ENCODE measurements at regions not wholly inside any gene's neighbourhood (a gene's known extent, or its start where the extent isn't known, plus 50 kb on each side); places are given as distances from the start of the nearest gene placed in this dataset.

- H3K4me1 ChIP-seq (ENCODE audit: insufficient read depth): peaks cover 5% of the 10 kb centered on the region
- H3K36me3 ChIP-seq: no peaks in the 10 kb centered on the region
- TF ChIP-seq POLR2A (IDR thresholded peaks at IDR 0.05): no peak
- no peak for TF ChIP-seq CTCF (IDR thresholded peaks at IDR 0.05)
- no peak for TF ChIP-seq EP300 (IDR thresholded peaks at IDR 0.05)
- 32 to 59% (median 58%) methylated on average over 8 of the region's 8 CpGs for WGBS, 3 donors
- H3K9me3 ChIP-seq: no peaks in the 10 kb centered on the region
- intact Hi-C loops (cut with DNase I): no loop called here
- peak in 1 of 5 donors; percentile 32 for DNase-seq
- no peak overlapping the region for H3K4me3 ChIP-seq
- H3K27me3 ChIP-seq: no peaks in the 10 kb centered on the region
- no peak overlapping the region for H3K27ac ChIP-seq
Observed at GRCh38 chr2:223416815-223417610, 185.1 kb downstream of the SCG2 start.

- H3K36me3 ChIP-seq: no peaks in the 10 kb centered on the region
- intact Hi-C loops (cut with DNase I): no loop called here
- WGBS, 3 donors: 14 to 15% (median 15%) methylated on average over 6 of the region's 6 CpGs
- no peak overlapping the region for H3K27ac ChIP-seq
- DNase-seq: peak in 1 of 5 donors; percentile 28
- no peak for TF ChIP-seq CTCF (IDR thresholded peaks at IDR 0.05)
- no peak for TF ChIP-seq EP300 (IDR thresholded peaks at IDR 0.05)
- TF ChIP-seq POLR2A (IDR thresholded peaks at IDR 0.05): no peak
- peaks cover 5% of the 10 kb centered on the region for H3K4me1 ChIP-seq (ENCODE audit: insufficient read depth)
- H3K27me3 ChIP-seq: no peaks in the 10 kb centered on the region
- no peak overlapping the region for H3K4me3 ChIP-seq
- no peaks in the 10 kb centered on the region for H3K9me3 ChIP-seq
Observed at GRCh38 chr2:223418131-223418530, 184.0 kb downstream of the SCG2 start.

GRCh38 chr2:223418604-223419199 is 183.5 kb downstream of the SCG2 start:
- TF ChIP-seq POLR2A (IDR thresholded peaks at IDR 0.05) (no peak), CTCF (IDR thresholded peaks at IDR 0.05) (no peak), EP300 (IDR thresholded peaks at IDR 0.05) (no peak)
- no peak for DNase-seq
- Histone ChIP-seq H3K27me3 (no peaks in the 10 kb centered on the region), H3K4me3 (no peak overlapping the region), H3K4me1 (ENCODE audit: insufficient read depth) (peaks cover 5% of the 10 kb centered on the region), H3K27ac (no peak overlapping the region), H3K36me3 (no peaks in the 10 kb centered on the region), H3K9me3 (no peaks in the 10 kb centered on the region)
- WGBS, 3 donors: 30 to 44% (median 38%) methylated on average over 1 of the region's 1 CpG
- intact Hi-C loops (cut with DNase I): no loop called here

- TF ChIP-seq POLR2A (IDR thresholded peaks at IDR 0.05) (no peak), EP300 (IDR thresholded peaks at IDR 0.05) (no peak), CTCF (IDR thresholded peaks at IDR 0.05) (no peak)
- intact Hi-C loops (cut with DNase I): no loop called here
- Histone ChIP-seq H3K4me3 (no peak overlapping the region), H3K27me3 (no peaks in the 10 kb centered on the region), H3K9me3 (no peaks in the 10 kb centered on the region), H3K27ac (no peak overlapping the region), H3K4me1 (ENCODE audit: insufficient read depth) (peaks cover 2% of the 10 kb centered on the region), H3K36me3 (no peaks in the 10 kb centered on the region)
- no peak for DNase-seq
- WGBS, 3 donors: 94 to 100% (median 96%) methylated on average over 1 of the region's 1 CpG
Observed at GRCh38 chr2:223420048-223420447, 182.1 kb downstream of the SCG2 start.
